Esophagus muscularis mucosa (tissue), 4 donors: ENCODE measurements at regions not wholly inside any gene's neighbourhood (a gene's known extent, or its start where the extent isn't known, plus 50 kb on each side); places are given as distances from the start of the nearest gene placed in this dataset.

Experiments
- CTCF ChIP-seq, 3 experiments: fragments of 200-600 bp in 2 of 3; fragments of 450-650 bp in 1 of 3; sonication (generic) in 2 of 3; IDR thresholded peaks; one replicate each; pipeline ENCODE4 v1.5.1; 2017 to 2019; ENCODE audit warnings: antibody characterized with exemption in 3 of 3, mild to moderate bottlenecking in 2 of 3, moderate library complexity in 1 of 3
- EP300 ChIP-seq: sonication (generic); formaldehyde crosslinking; IDR thresholded peaks from one replicate; pipeline ENCODE4 v1.6.1; 2017; ENCODE audit warnings: antibody characterized with exemption
- POLR2AphosphoS5 ChIP-seq, 2 donors: sonication (generic); formaldehyde crosslinking; IDR thresholded peaks; one replicate each; pipeline ENCODE4 v1.6.1; 2017; ENCODE audit warnings: antibody characterized with exemption in 2 of 2

DNA sequence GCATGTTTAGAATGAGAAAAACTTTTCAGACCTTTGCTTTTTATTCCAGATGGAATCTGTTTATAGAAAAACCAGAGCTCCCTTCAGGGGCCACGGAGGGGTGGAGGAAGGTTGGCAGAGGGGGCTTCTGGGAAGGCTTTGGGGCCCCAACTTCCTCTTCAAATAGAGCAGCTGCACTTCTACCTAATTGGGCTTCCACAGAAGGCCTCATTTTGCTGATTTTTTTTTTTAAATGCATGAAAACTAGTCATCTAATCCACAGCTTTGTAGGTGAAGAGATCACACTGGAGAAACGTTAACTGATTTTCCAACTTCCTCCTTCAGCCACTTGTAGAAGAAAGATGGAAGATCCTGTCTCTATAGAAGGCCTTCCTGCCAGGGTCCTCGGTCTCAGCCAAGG lies 181.8 kb downstream of the BCL11A start:
- no peak for TF ChIP-seq POLR2AphosphoS5 (IDR thresholded peaks at IDR 0.05)
- TF ChIP-seq CTCF (IDR thresholded peaks at IDR 0.05), result no peak
- TF ChIP-seq EP300, result no peak
